Endothelial cell of umbilical vein (primary cell): ENCODE measurements at regions not wholly inside any gene's neighbourhood (a gene's known extent, or its start where the extent isn't known, plus 50 kb on each side); places are given as distances from the start of the nearest gene placed in this dataset.

Experiments used
- BruUV-seq: library from RNA; stranded (reverse); fragments of 400-500 nt; replicated peaks from 2 replicates; lab custom pipeline; 2021; lab: Mats Ljungman, UMichigan
- CTCF ChIA-PET: fragments of 300-600, 350-600 bp; sonication (Branson Sonifier 250); formaldehyde crosslinking; loops from one replicate; lab custom pipeline; 2021; ENCODE audit warnings: antibody characterized with exemption, inconsistent platforms; lab: Charles Lee
- POLR2A ChIA-PET: fragments of 300-600, 350-600 bp; sonication (Branson Sonifier 250); formaldehyde crosslinking; loops from one replicate; lab custom pipeline; 2021; ENCODE audit warnings: antibody characterized with exemption, inconsistent platforms; lab: Charles Lee
- DNase-seq: peaks from one replicate; pipeline ENCODE4 v3.0.0-alpha.2; 2011; ENCODE audit warnings: low read depth, low spot score
- FAIRE-seq: peaks from 2 replicates; lab custom pipeline; 2011; peaks lifted over from hg19 to GRCh38; lab: Jason Lieb, UNC
- H2AFZ ChIP-seq: 2 replicates; pipeline ENCODE4 v1.6.0; 2012; ENCODE audit warnings: low read depth, low read length, control low read depth, inconsistent platforms
- H3K27ac ChIP-seq: 2 replicates; pipeline ENCODE4 v1.5.1; 2011; ENCODE audit warnings: low read depth, mild to moderate bottlenecking, control low read depth, low read length, moderate library complexity; ENCODE audit not compliant: insufficient read depth
- H3K27me3 ChIP-seq, 2 experiments: 2 replicates each; pipeline versions ENCODE4 v1.6.0 to v1.6.1; 2011; ENCODE audit warnings: low read length in 2 of 2, mixed read lengths in 1 of 2; ENCODE audit not compliant: control insufficient read depth in 2 of 2, insufficient read depth in 2 of 2
- H3K36me3 ChIP-seq, 2 experiments: 2 replicates in 1 of 2; 3 replicates in 1 of 2; pipeline ENCODE4 v1.5.1; 2011; ENCODE audit warnings: low read length in 2 of 2, mild to moderate bottlenecking in 1 of 2, moderate library complexity in 1 of 2; ENCODE audit not compliant: control insufficient read depth in 2 of 2, insufficient read depth in 2 of 2; ENCODE audit errors: extremely low read depth in 1 of 2
- H3K4me1 ChIP-seq: 3 replicates; pipeline ENCODE4 v1.5.1; 2011; ENCODE audit warnings: mild to moderate bottlenecking, low read length; ENCODE audit not compliant: control insufficient read depth, insufficient read depth; ENCODE audit errors: extremely low read depth
- H3K4me2 ChIP-seq: 2 replicates; pipeline ENCODE4 v1.6.1; 2011; ENCODE audit warnings: low read length, control low read depth, mixed read lengths; ENCODE audit not compliant: insufficient read depth
- H3K4me3 ChIP-seq, 3 experiments: fragments of 200-600 bp in 1 of 3; sonication (generic), shearing (Covaris generic) in 1 of 3; replicated peaks in 1 of 3; 2 replicates each; pipeline ENCODE4 v1.5.1; 2011 to 2016; ENCODE audit warnings: control low read depth in 3 of 3, low read length in 3 of 3, mild to moderate bottlenecking in 2 of 3, inconsistent platforms in 1 of 3, low read depth in 1 of 3, moderate library complexity in 1 of 3; ENCODE audit not compliant: insufficient read depth in 1 of 3
- H3K79me2 ChIP-seq: 2 replicates; pipeline ENCODE4 v1.6.0; 2012; ENCODE audit warnings: low read length, inconsistent platforms; ENCODE audit not compliant: control insufficient read depth, insufficient read depth
- H3K9ac ChIP-seq: replicated peaks from 2 replicates; pipeline ENCODE3; 2011; ENCODE audit warnings: low read length, control low read depth; ENCODE audit not compliant: insufficient read depth; ENCODE audit errors: extremely low read depth
- H3K9me1 ChIP-seq: replicated peaks from 3 replicates; pipeline ENCODE4 v1.6.0; 2011; ENCODE audit warnings: mild to moderate bottlenecking, low read length; ENCODE audit not compliant: control insufficient read depth, insufficient read depth; ENCODE audit errors: extremely low read depth
- H3K9me3 ChIP-seq: replicated peaks from 2 replicates; pipeline ENCODE4 v1.5.1; 2012; ENCODE audit warnings: low read length, inconsistent platforms; ENCODE audit not compliant: control insufficient read depth, insufficient read depth
- H4K20me1 ChIP-seq: replicated peaks from 2 replicates; pipeline ENCODE3; 2011; ENCODE audit warnings: mild to moderate bottlenecking, low read length; ENCODE audit not compliant: control insufficient read depth, insufficient read depth; ENCODE audit errors: extremely low read depth
- EZH2 ChIP-seq: IDR thresholded peaks from 2 replicates; pipeline ENCODE4 v1.6.1; 2012; ENCODE audit warnings: borderline replicate concordance, low read depth, mild to moderate bottlenecking, moderate library complexity, low read length, inconsistent platforms; ENCODE audit not compliant: severe bottlenecking
- FOS ChIP-seq: IDR thresholded peaks from 2 replicates; pipeline ENCODE4 v1.6.1; 2011; ENCODE audit warnings: mild to moderate bottlenecking, low read length, moderate library complexity, borderline replicate concordance; ENCODE audit not compliant: insufficient read depth
- GATA2 ChIP-seq: IDR thresholded peaks from 2 replicates; pipeline ENCODE4 v1.7.0; 2011; ENCODE audit warnings: low read depth, mild to moderate bottlenecking, moderate library complexity, mixed read lengths, low read length; ENCODE audit not compliant: insufficient read length, insufficient read depth
- JUN ChIP-seq: IDR thresholded peaks from 2 replicates; pipeline ENCODE4 v1.6.1; 2011; ENCODE audit warnings: borderline replicate concordance, low read depth; ENCODE audit not compliant: insufficient read length, insufficient read depth
- MYC ChIP-seq: IDR thresholded peaks from one replicate; pipeline ENCODE4 v1.6.1; 2011; ENCODE audit warnings: mild to moderate bottlenecking, low read depth, low read length
- POLR2A ChIP-seq: IDR thresholded peaks from 2 replicates; pipeline ENCODE4 v1.6.1; 2012; ENCODE audit warnings: low read depth, mild to moderate bottlenecking, control low read depth, low read length
- POLR2AphosphoS5 ChIP-seq: IDR thresholded peaks from 2 replicates; pipeline ENCODE4 v1.6.1; 2012; ENCODE audit warnings: low read depth, mild to moderate bottlenecking, control low read depth, low read length, moderate library complexity; ENCODE audit not compliant: insufficient read depth
- dilution Hi-C: fragments of 300-500 bp; cut with MboI; formaldehyde crosslinking; loops from one replicate; pipeline ENCODE4 v1.15.0; 2019; ENCODE audit warnings: low sequenced_read_pairs; ENCODE audit not compliant: extremely low pct_ligation_motif_present
- intact Hi-C: fragments of 100-400 bp; cut with micrococcal nuclease; formaldehyde crosslinking; loops from one replicate; pipeline ENCODE4 v1.10.0; 2022
- TF ChIP-seq, protein P1 (sequence below), 2 donors: IDR thresholded peaks; 1 replicate in 1 of 2; 2 replicates in 1 of 2; pipeline ENCODE4 v1.5.1; 2011; ENCODE audit warnings: low read length in 2 of 2, mild to moderate bottlenecking in 2 of 2, moderate library complexity in 2 of 2, control low read depth in 1 of 2, inconsistent platforms in 1 of 2, low read depth in 1 of 2; ENCODE audit not compliant: insufficient read depth in 1 of 2; ENCODE audit errors: extremely low read depth in 1 of 2
- TF ChIP-seq, protein P2 (sequence below): IDR thresholded peaks from 2 replicates; pipeline ENCODE4 v1.6.1; 2011; ENCODE audit not compliant: insufficient read depth, insufficient read length

DNA sequence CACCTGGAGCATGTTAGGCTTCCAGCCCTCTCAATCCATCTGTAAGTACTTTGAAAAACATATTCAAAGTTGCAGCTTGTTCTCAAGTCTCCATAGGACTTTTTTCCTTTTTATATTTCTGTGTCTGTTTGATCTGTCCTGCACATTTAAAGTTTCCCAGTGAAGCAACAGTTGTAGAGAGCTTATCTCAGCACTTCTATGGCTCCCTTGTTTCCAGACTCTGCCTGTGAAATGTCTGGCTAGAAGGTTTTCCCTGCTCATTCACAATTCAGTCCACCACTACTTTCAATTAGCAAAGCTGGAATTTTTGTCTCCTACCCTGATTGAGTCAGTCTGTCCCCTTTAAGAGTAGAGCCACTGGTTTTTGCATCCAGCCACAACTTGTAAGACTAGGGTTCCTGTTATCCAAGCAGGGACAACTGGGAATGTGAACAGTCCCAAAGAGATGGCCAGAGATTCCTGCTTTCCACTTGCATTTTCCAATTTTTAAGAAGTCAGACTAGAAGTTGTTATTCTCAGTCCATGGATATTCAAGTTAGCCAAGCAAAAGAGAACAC is 116.1 kb downstream of the GASK1B start:
- Histone ChIP-seq H3K4me3 (no peak overlapping the region), H3K36me3 (no peaks in the 10 kb centered on the region), H3K9me1 (no peaks in the 10 kb centered on the region), H3K79me2 (no peaks in the 10 kb centered on the region), H3K27me3 (no peaks in the 10 kb centered on the region), H3K4me1 (no peaks in the 10 kb centered on the region), H3K27ac (no peak overlapping the region), H4K20me1 (no peaks in the 10 kb centered on the region), H3K4me2 (no peak overlapping the region), H3K9me3 (no peaks in the 10 kb centered on the region), H2AFZ (peak overlapping the region; percentile 1), H3K9ac (no peak overlapping the region)
- ChIA-PET POLR2A (interaction anchor here (0.6 kb wide), 1 partner anchor 1399 kb away, joined by 7 read pairs; no protein-coding TSS in a partner anchor), CTCF (interaction anchor here (1.2 to 4.5 kb wide), 2 partner anchors 13 to 115 kb away, joined by 4 to 21 read pairs; no protein-coding TSS in a partner anchor)
- intact Hi-C loops: no loop called here
- TF ChIP-seq FOS (no peak), EZH2 (no peak), MYC (no peak), GATA2 (no peak), POLR2AphosphoS5 (no peak), POLR2A (no peak), JUN (no peak)
- TF ChIP-seq, protein P1, sequence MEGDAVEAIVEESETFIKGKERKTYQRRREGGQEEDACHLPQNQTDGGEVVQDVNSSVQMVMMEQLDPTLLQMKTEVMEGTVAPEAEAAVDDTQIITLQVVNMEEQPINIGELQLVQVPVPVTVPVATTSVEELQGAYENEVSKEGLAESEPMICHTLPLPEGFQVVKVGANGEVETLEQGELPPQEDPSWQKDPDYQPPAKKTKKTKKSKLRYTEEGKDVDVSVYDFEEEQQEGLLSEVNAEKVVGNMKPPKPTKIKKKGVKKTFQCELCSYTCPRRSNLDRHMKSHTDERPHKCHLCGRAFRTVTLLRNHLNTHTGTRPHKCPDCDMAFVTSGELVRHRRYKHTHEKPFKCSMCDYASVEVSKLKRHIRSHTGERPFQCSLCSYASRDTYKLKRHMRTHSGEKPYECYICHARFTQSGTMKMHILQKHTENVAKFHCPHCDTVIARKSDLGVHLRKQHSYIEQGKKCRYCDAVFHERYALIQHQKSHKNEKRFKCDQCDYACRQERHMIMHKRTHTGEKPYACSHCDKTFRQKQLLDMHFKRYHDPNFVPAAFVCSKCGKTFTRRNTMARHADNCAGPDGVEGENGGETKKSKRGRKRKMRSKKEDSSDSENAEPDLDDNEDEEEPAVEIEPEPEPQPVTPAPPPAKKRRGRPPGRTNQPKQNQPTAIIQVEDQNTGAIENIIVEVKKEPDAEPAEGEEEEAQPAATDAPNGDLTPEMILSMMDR (IDR thresholded peaks at IDR 0.05; ENCODE audit: extremely low read depth in 1 of 2, insufficient read depth in 1 of 2, low read depth in 1 of 2, low read length in 2 of 2): no peak
- TF ChIP-seq, protein P2, sequence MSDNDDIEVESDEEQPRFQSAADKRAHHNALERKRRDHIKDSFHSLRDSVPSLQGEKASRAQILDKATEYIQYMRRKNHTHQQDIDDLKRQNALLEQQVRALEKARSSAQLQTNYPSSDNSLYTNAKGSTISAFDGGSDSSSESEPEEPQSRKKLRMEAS: no peak
- BruUV-seq: no TSS peak
- dilution Hi-C loops: no loop called here
- DNase-seq (no peak), FAIRE-seq (no peak)
